Spleen (tissue), 7 donors: ENCODE measurements at regions not wholly inside any gene's neighbourhood (a gene's known extent, or its start where the extent isn't known, plus 50 kb on each side); places are given as distances from the start of the nearest gene placed in this dataset.

Experiments used
- POLR2A ChIP-seq, 3 donors: fragments of 450-650 bp; IDR thresholded peaks; one replicate each; pipeline ENCODE4 v1.5.1; 2017; ENCODE audit warnings: antibody characterized with exemption in 3 of 3, mild to moderate bottlenecking in 1 of 3
- POLR2AphosphoS5 ChIP-seq, 3 donors: sonication (generic); formaldehyde crosslinking; IDR thresholded peaks; one replicate each; pipeline ENCODE4 v1.5.1; 2017; ENCODE audit warnings: antibody characterized with exemption in 3 of 3
- TF ChIP-seq, protein P1 (sequence below), 11 experiments: fragments of 200-600 bp in 7 of 11; fragments of 450-650 bp in 4 of 11; sonication (generic) in 4 of 11; IDR thresholded peaks in 8 of 11; conservative IDR thresholded peaks in 3 of 11; 1 replicate in 7 of 11; 2 replicates in 4 of 11; pipeline versions ENCODE4 v1.4.0 to v1.8.0; 2016 to 2021; ENCODE audit warnings: antibody characterized with exemption in 11 of 11, inconsistent platforms in 4 of 11, mild to moderate bottlenecking in 1 of 11
- donor health status: DM: no; HTN: no; CAD: no; lungs with moderate emphysema.
- donor health status: DM: no; HTN: no; CAD: no.
- donor health status: DM: no; HTN: no; CAD: no.

DNA sequence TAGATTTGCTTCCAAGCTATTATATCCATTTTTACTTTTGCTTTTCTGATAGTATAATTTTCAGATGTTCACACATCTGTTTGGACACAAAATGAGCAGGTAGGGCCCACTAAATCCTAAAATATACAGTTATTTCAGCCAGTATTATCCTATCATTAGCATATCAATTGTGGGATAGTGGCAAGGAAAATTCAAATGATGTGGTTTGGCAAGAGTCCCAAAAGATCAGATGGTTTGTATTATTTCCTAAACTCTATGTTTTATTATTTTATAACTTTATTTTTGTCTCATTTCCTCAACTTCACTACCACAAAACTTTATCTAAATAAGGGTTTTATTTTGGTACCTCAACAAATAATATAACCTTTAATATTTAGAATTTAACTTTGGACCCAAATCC, 1659.6 kb downstream of the NCAM2 start:
- TF ChIP-seq, protein P1, sequence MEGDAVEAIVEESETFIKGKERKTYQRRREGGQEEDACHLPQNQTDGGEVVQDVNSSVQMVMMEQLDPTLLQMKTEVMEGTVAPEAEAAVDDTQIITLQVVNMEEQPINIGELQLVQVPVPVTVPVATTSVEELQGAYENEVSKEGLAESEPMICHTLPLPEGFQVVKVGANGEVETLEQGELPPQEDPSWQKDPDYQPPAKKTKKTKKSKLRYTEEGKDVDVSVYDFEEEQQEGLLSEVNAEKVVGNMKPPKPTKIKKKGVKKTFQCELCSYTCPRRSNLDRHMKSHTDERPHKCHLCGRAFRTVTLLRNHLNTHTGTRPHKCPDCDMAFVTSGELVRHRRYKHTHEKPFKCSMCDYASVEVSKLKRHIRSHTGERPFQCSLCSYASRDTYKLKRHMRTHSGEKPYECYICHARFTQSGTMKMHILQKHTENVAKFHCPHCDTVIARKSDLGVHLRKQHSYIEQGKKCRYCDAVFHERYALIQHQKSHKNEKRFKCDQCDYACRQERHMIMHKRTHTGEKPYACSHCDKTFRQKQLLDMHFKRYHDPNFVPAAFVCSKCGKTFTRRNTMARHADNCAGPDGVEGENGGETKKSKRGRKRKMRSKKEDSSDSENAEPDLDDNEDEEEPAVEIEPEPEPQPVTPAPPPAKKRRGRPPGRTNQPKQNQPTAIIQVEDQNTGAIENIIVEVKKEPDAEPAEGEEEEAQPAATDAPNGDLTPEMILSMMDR (IDR thresholded peaks at IDR 0.05 in 8 of 11, conservative IDR thresholded peaks at IDR 0.05 in 3 of 11), result no peak
- TF ChIP-seq POLR2AphosphoS5 (IDR thresholded peaks at IDR 0.05) (no peak), POLR2A (IDR thresholded peaks at IDR 0.05) (no peak)
